ENCODE measurements at regions not wholly inside any gene's neighbourhood (a gene's known extent, or its start where the extent isn't known, plus 50 kb on each side); places are given as distances from the start of the nearest gene placed in this dataset.

- no peak for TF ChIP-seq CTCF (IDR thresholded peaks at IDR 0.05)
- TF ChIP-seq POLR2A (IDR thresholded peaks at IDR 0.05) = no peak
Measured at GRCh38 chr2:217386041-217386440, 526.2 kb upstream of the TNP1 start.
